RWPE1 (cell line): ENCODE measurements at regions not wholly inside any gene's neighbourhood (a gene's known extent, or its start where the extent isn't known, plus 50 kb on each side); places are given as distances from the start of the nearest gene placed in this dataset.

Source experiments
- CTCF ChIA-PET: fragments of 350-600 bp; sonication (Branson Sonifier 250); formaldehyde crosslinking; extraction: SDS; loops from one replicate; lab custom pipeline; 2021; lab: Yijun Ruan, JAX
- POLR2A ChIA-PET: fragments of 400-600 bp; formaldehyde crosslinking; extraction: SDS; loops from one replicate; lab custom pipeline; 2020; ENCODE audit warnings: antibody characterized with exemption; ENCODE audit not compliant: low non-redundant PET; lab: Yijun Ruan, JAX
- DNase-seq: peaks from one replicate; pipeline ENCODE4 v3.0.0; 2012; ENCODE audit warnings: low spot score
- H3K27ac ChIP-seq: fragments of 450-650 bp; 2 replicates; pipeline ENCODE4 v1.5.1; 2017
- TF ChIP-seq, protein P1 (sequence below): fragments of 450-650 bp; conservative IDR thresholded peaks from 2 replicates; pipeline ENCODE4 v1.5.1; 2017; ENCODE audit warnings: low read depth, mild to moderate bottlenecking

GRCh38 chr11:122205036-122205435 lies 89.0 kb upstream of the BLID start:
- no peak for DNase-seq
- ChIA-PET CTCF (interaction anchor here (3.1 kb wide), 1 partner anchor 550 kb away, joined by 24 read pairs; no protein-coding TSS in a partner anchor), POLR2A (no interaction called here)
- TF ChIP-seq, protein P1, sequence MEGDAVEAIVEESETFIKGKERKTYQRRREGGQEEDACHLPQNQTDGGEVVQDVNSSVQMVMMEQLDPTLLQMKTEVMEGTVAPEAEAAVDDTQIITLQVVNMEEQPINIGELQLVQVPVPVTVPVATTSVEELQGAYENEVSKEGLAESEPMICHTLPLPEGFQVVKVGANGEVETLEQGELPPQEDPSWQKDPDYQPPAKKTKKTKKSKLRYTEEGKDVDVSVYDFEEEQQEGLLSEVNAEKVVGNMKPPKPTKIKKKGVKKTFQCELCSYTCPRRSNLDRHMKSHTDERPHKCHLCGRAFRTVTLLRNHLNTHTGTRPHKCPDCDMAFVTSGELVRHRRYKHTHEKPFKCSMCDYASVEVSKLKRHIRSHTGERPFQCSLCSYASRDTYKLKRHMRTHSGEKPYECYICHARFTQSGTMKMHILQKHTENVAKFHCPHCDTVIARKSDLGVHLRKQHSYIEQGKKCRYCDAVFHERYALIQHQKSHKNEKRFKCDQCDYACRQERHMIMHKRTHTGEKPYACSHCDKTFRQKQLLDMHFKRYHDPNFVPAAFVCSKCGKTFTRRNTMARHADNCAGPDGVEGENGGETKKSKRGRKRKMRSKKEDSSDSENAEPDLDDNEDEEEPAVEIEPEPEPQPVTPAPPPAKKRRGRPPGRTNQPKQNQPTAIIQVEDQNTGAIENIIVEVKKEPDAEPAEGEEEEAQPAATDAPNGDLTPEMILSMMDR = no peak
- no peak overlapping the region for H3K27ac ChIP-seq

GRCh38 chr11:122204206-122204605 lies 88.2 kb upstream of the BLID start:
- no peak overlapping the region for H3K27ac ChIP-seq
- CTCF ChIA-PET = interaction anchor here (3.1 kb wide), 1 partner anchor 549 kb away, joined by 24 read pairs; no protein-coding TSS in a partner anchor
- POLR2A ChIA-PET = no interaction called here
- no peak for DNase-seq
- TF ChIP-seq, protein P1 = no peak

DNA sequence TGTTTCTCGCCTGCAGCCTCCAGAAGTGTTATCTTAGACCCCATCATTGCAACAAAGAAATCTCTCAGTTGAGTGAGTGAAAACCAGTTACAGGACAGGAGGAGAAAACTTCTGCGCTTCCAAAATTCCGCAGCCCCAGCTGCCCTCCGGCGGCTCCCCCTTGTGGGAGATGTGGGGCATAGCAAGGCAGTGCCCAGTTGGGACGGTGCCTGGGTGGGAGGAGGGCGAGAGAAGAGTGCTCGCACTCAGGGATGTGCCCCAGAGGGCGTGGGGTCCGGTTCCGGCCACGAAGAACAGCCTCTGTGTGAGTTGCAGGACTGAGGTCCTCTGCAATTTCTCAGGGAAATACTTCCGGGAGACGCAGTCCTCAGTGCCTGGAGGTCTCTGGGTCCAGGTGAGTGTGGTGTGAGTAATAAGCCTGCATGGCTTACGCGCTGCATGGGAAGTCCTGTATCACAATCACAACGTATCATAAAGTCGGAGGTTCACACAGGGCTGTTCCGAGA lies 87.0 kb upstream of the BLID start:
- TF ChIP-seq, protein P1 = peak; percentile 98
- peak; percentile 81 for DNase-seq
- CTCF ChIA-PET = interaction anchor here (0.6 to 3.1 kb wide), 16 partner anchors 11 to 590 kb away, joined by 3 to 24 read pairs (median 3); no protein-coding TSS in a partner anchor
- H3K27ac ChIP-seq = peak overlapping the region; percentile 83
- POLR2A ChIA-PET = no interaction called here

DNA sequence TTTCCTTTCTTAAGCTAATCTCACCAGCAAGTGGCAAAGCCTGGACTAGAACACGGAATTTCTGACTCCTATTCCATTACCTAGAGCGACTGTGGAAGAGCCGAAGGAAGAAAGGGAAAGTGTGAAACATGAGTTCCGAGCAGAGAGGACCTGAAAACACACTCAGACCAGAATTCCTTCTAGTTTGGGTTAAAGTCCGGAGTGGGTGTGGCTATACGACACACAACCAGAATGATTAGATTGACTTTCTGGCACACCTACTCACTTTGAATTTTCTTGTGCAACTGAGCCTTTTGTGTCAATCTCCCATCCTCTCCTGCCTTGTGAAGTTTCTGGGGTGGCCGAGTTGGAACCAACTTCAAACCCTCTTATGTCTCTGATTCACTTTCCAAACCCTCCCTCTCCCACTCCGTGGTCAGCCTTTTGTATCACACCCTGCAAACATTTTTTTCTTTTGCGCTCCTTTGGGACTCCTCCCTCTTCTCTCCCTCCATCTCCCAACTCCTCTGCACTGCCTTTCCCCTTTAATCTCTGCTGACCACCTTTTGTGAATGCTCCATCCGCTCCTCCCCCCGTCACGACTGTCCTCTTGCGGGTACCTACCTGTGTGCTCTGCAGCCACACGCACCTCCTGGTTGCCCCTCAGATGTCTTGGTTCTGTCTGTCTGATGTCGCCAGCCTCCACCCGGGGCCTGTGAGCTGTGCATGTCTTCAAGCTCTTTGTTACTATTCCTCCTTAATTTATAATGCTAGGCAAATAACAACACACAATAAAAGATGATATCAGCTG lies 86.3 kb upstream of the BLID start:
- ChIA-PET CTCF (interaction anchor here (0.6 to 3.1 kb wide), 16 partner anchors 11 to 697 kb away, joined by 3 to 24 read pairs (median 3); no protein-coding TSS in a partner anchor), POLR2A (no interaction called here)

DNA sequence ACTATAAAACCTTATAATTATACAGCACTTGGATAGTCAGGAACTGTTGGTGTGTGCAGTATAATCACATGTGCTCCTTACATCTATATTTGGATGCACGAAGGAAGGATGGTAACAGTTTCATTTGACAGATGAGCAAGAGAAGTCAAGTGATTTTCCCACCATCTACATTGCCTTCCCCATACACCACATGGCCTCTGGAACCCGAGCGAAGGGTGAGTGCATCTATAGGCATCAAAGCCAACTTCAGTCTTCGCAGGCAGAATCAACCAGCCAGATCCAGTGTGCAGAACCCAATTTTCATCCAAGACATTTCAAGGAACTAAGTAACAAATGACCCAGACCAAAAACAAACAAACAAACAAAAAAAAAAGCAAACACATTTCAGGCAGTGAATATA lies 85.1 kb upstream of the BLID start:
- POLR2A ChIA-PET = no interaction called here
- DNase-seq = no peak
- CTCF ChIA-PET = interaction anchor here (0.6 kb wide), 1 partner anchor 444 kb away, joined by 4 read pairs; no protein-coding TSS in a partner anchor
- TF ChIP-seq, protein P1 = no peak
- no peak overlapping the region for H3K27ac ChIP-seq

More for the DNA sequence above, 86.3 kb upstream of the BLID start:
- no peak for DNase-seq
- TF ChIP-seq, protein P1 = no peak
- peak overlapping the region; percentile 83 for H3K27ac ChIP-seq

DNA sequence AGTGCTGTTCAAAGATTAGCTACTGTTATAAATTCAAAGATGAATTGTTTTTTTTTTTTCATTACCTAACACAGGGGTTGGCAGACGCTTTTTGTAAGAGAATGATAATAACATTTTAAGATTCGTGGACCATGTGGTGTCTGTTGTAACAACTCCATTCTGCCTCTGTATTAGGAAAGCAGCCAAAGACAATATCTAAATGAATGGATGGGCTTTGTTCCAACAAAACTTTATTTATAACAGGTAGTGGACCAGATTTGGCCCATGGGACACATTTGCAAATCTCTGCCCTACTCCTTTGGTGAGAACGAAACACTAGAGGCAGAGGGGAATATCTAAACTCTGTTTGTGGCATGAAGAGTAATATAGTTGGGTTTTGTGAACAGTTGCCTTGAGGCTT lies 83.6 kb upstream of the BLID start:
- POLR2A ChIA-PET = no interaction called here
- CTCF ChIA-PET = interaction anchor here (0.6 kb wide), 1 partner anchor 608 kb away, joined by 3 read pairs; no protein-coding TSS in a partner anchor
- no peak for DNase-seq
- H3K27ac ChIP-seq = no peak overlapping the region
- TF ChIP-seq, protein P1 = no peak
